Ishikawa (cell line): ENCODE measurements at regions not wholly inside any gene's neighbourhood (a gene's known extent, or its start where the extent isn't known, plus 50 kb on each side); places are given as distances from the start of the nearest gene placed in this dataset.

Experiments used
- CEBPB ChIP-seq: IDR thresholded peaks from 2 replicates; pipeline ENCODE4 v1.6.1; 2012
- CREB1 ChIP-seq: IDR thresholded peaks from 2 replicates; pipeline ENCODE4 v1.6.1; 2012; ENCODE audit warnings: low read depth
- EGR1 ChIP-seq: IDR thresholded peaks from 2 replicates; pipeline ENCODE4 v1.6.1; 2012
- EP300 ChIP-seq: IDR thresholded peaks from 2 replicates; pipeline ENCODE4 v1.6.1; 2012; ENCODE audit warnings: borderline replicate concordance
- FOXM1 ChIP-seq: IDR thresholded peaks from 2 replicates; pipeline ENCODE4 v1.6.1; 2012; ENCODE audit warnings: low read depth, borderline replicate concordance
- MAX ChIP-seq: IDR thresholded peaks from 2 replicates; pipeline ENCODE4 v1.6.1; 2012
- NFIC ChIP-seq: IDR thresholded peaks from 2 replicates; pipeline ENCODE4 v1.6.1; 2012
- RAD21 ChIP-seq: IDR thresholded peaks from 2 replicates; pipeline ENCODE4 v1.6.1; 2012; ENCODE audit warnings: low read depth
- REST ChIP-seq: IDR thresholded peaks from 2 replicates; pipeline ENCODE4 v1.6.1; 2012; ENCODE audit warnings: low read depth, mild to moderate bottlenecking
- TAF1 ChIP-seq: IDR thresholded peaks from 2 replicates; pipeline ENCODE4 v1.6.1; 2012; ENCODE audit warnings: low read depth, mild to moderate bottlenecking
- TCF12 ChIP-seq: IDR thresholded peaks from 2 replicates; pipeline ENCODE4 v1.6.1; 2012; ENCODE audit warnings: low read depth
- TEAD4 ChIP-seq: IDR thresholded peaks from 2 replicates; pipeline ENCODE4 v1.6.1; 2012
- YY1 ChIP-seq: IDR thresholded peaks from 2 replicates; pipeline ENCODE4 v1.6.1; 2012; ENCODE audit warnings: low read depth
- ZBTB7A ChIP-seq: IDR thresholded peaks from 2 replicates; pipeline ENCODE4 v1.6.1; 2012; ENCODE audit warnings: low read depth
- TF ChIP-seq, protein P1 (sequence below): IDR thresholded peaks from 2 replicates; pipeline ENCODE4 v1.6.1; 2012

- TF ChIP-seq REST, result no peak
- no peak for TF ChIP-seq TEAD4
- peak; percentile 70 for TF ChIP-seq RAD21
- TF ChIP-seq EP300, result no peak
- no peak for TF ChIP-seq ZBTB7A
Observed at GRCh38 chr1:38586993-38587646, 272.5 kb downstream of the RRAGC start.

- no peak for TF ChIP-seq EGR1
- TF ChIP-seq FOXM1, result no peak
- TF ChIP-seq CREB1, result no peak
- TF ChIP-seq MAX, result no peak
Observed at GRCh38 chr1:38585971-38586370, 273.6 kb downstream of the RRAGC start.

- TF ChIP-seq TEAD4 (no peak), FOXM1 (no peak), EP300 (no peak), TAF1 (no peak), CEBPB (no peak), YY1 (no peak), REST (no peak), CREB1 (no peak), NFIC (no peak), ZBTB7A (no peak), EGR1 (no peak), RAD21 (no peak), MAX (no peak), TCF12 (no peak)
- TF ChIP-seq, protein P1, sequence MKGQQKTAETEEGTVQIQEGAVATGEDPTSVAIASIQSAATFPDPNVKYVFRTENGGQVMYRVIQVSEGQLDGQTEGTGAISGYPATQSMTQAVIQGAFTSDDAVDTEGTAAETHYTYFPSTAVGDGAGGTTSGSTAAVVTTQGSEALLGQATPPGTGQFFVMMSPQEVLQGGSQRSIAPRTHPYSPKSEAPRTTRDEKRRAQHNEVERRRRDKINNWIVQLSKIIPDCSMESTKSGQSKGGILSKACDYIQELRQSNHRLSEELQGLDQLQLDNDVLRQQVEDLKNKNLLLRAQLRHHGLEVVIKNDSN, result no peak
Observed at GRCh38 chr1:38585460-38585859, 274.1 kb downstream of the RRAGC start.

- TF ChIP-seq, protein P1, result 0 out of 2 replicates have a peak, but pooled peaks have one; percentile 15
- no peak for TF ChIP-seq EGR1
Observed at GRCh38 chr1:38584448-38585355, 274.9 kb downstream of the RRAGC start.

- TF ChIP-seq CREB1 (no peak), YY1 (no peak), TAF1 (no peak), FOXM1 (no peak), REST (no peak), EP300 (no peak), CEBPB (no peak), TCF12 (no peak)
- TF ChIP-seq, protein P1, result no peak
Observed at GRCh38 chr1:38581396-38581795, 278.2 kb downstream of the RRAGC start.
